Neural crest cell (in vitro differentiated cells): ENCODE measurements at regions not wholly inside any gene's neighbourhood (a gene's known extent, or its start where the extent isn't known, plus 50 kb on each side); places are given as distances from the start of the nearest gene placed in this dataset.

Source experiments
- DNase-seq: peaks from one replicate; pipeline ENCODE4 v3.0.0; 2021; ENCODE audit warnings: low read depth, mixed read lengths, low spot score
- H3K27ac Mint-ChIP-seq: one replicate; pipeline ENCODE4 v1.8.0; 2021; ENCODE audit warnings: mild to moderate bottlenecking, mixed read lengths; ENCODE audit not compliant: unreplicated experiment
- H3K27me3 Mint-ChIP-seq: 2 replicates; pipeline ENCODE4 v1.8.0; 2021; ENCODE audit warnings: low read depth, mild to moderate bottlenecking, mixed read lengths
- H3K36me3 Mint-ChIP-seq: 2 replicates; pipeline ENCODE4 v1.8.0; 2021; ENCODE audit warnings: low read depth, mild to moderate bottlenecking, mixed read lengths
- H3K4me1 Mint-ChIP-seq: 2 replicates; pipeline ENCODE4 v1.8.0; 2021; ENCODE audit warnings: mixed read lengths
- H3K4me3 Mint-ChIP-seq: one replicate; pipeline ENCODE4 v1.8.0; 2021; ENCODE audit warnings: mild to moderate bottlenecking, mixed read lengths
- H3K9me3 Mint-ChIP-seq: 2 replicates; pipeline ENCODE4 v1.8.0; 2021; ENCODE audit warnings: mixed read lengths
- TF ChIP-seq, protein P1 (sequence below): fragments of 200-600 bp; sonication (generic); conservative IDR thresholded peaks from 2 replicates; pipeline ENCODE4 v1.5.0; 2021; ENCODE audit warnings: antibody characterized with exemption, mild to moderate bottlenecking

DNA sequence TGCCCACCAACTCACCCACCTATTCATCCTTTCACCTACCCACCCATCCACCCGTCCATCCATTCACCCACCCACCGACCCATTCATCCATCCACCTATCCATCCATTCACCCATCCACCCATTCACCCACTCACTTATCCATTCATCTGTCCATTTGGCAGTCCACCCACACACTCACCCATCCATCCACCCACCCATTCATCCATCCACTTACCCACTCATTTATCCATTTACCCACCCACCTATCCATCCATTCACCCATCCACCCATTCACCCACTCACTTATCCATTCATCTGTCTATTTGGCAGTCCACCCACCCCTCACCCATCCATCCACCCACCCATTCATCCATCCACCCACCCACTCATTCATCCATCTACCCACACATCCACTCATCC lies 278.1 kb upstream of the IRX4 start:
- no peaks in the 10 kb centered on the region for H3K36me3 Mint-ChIP-seq
- peaks cover 3% of the 10 kb centered on the region for H3K27me3 Mint-ChIP-seq
- no peak overlapping the region for H3K4me3 Mint-ChIP-seq
- peaks cover 3% of the 10 kb centered on the region for H3K9me3 Mint-ChIP-seq
- H3K27ac Mint-ChIP-seq, result no peak overlapping the region
- TF ChIP-seq, protein P1, sequence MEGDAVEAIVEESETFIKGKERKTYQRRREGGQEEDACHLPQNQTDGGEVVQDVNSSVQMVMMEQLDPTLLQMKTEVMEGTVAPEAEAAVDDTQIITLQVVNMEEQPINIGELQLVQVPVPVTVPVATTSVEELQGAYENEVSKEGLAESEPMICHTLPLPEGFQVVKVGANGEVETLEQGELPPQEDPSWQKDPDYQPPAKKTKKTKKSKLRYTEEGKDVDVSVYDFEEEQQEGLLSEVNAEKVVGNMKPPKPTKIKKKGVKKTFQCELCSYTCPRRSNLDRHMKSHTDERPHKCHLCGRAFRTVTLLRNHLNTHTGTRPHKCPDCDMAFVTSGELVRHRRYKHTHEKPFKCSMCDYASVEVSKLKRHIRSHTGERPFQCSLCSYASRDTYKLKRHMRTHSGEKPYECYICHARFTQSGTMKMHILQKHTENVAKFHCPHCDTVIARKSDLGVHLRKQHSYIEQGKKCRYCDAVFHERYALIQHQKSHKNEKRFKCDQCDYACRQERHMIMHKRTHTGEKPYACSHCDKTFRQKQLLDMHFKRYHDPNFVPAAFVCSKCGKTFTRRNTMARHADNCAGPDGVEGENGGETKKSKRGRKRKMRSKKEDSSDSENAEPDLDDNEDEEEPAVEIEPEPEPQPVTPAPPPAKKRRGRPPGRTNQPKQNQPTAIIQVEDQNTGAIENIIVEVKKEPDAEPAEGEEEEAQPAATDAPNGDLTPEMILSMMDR, result no peak
- H3K4me1 Mint-ChIP-seq, result peaks cover 13% of the 10 kb centered on the region
- DNase-seq, result no peak

DNA sequence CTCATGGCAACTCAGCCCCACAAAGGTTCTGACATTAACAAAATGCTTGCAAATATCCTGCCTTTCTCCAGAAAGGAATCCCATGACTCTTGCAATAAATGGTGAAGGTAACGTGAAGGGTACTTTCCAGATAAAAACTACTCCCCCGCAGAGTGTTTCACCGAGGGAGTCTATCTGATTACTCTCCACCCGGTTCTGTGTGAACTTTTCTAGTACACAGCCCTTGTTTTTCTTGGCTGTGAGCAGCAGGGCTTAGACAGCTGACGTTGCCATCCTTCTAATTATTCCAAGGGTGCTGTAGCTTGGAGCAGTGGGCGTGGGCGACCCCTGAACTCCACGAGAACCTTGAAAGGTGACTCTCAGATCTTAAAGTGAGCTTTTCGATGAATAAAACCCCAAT lies 276.0 kb upstream of the IRX4 start:
- Mint-ChIP-seq H3K9me3 (peaks cover 3% of the 10 kb centered on the region), H3K27ac (no peak overlapping the region), H3K36me3 (no peaks in the 10 kb centered on the region), H3K4me3 (no peak overlapping the region), H3K4me1 (no peaks in the 10 kb centered on the region), H3K27me3 (peaks cover 3% of the 10 kb centered on the region)
- DNase-seq, result no peak
- TF ChIP-seq, protein P1, result no peak

DNA sequence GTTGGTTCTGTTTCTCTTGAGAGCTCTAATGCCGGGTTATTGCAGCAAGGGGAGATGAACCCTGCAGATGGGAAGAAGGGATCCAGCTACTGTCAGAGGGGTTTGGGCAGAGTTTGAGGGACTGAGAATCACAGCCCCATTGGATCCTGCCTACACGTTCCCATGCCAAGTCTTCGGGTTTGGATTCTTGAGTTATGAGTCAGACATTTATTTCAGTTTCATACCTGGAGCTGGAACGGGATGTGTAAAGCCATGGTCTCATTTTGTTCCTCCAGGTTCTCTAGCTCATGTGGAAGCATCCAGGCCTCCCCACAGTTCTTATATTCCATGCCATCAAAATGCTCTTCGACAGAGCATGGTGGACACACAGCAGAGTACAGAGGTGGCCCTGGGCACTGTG lies 275.4 kb upstream of the IRX4 start:
- TF ChIP-seq, protein P1, result no peak
- peaks cover 3% of the 10 kb centered on the region for H3K27me3 Mint-ChIP-seq
- DNase-seq, result no peak
- no peaks in the 10 kb centered on the region for H3K36me3 Mint-ChIP-seq
- H3K4me1 Mint-ChIP-seq, result no peaks in the 10 kb centered on the region
- no peak overlapping the region for H3K27ac Mint-ChIP-seq
- no peak overlapping the region for H3K4me3 Mint-ChIP-seq
- H3K9me3 Mint-ChIP-seq, result peaks cover 3% of the 10 kb centered on the region

DNA sequence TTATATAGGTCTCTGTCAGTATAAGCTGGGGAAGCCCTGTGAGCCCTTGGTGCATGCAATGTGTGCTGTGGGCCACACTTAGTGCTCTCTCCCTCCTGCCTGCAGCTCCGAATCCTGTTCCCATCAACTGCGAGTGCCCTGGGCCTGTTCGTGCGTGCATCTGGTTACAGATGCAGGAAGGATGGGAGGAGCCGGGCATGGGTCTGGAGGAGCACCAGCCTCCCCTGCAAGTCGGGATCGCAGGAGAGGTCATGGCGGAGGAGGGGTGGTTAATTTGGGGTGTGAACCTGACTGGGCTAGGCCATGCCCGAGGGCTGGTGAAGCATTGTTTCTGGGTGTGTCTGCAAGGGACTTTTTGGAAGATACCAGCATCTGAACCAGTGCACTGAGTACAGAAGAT lies 274.6 kb upstream of the IRX4 start:
- TF ChIP-seq, protein P1, result no peak
- H3K27ac Mint-ChIP-seq, result no peak overlapping the region
- H3K27me3 Mint-ChIP-seq, result no peaks in the 10 kb centered on the region
- H3K4me3 Mint-ChIP-seq, result no peak overlapping the region
- no peaks in the 10 kb centered on the region for H3K36me3 Mint-ChIP-seq
- no peak for DNase-seq
- H3K4me1 Mint-ChIP-seq, result no peaks in the 10 kb centered on the region
- peaks cover 3% of the 10 kb centered on the region for H3K9me3 Mint-ChIP-seq

DNA sequence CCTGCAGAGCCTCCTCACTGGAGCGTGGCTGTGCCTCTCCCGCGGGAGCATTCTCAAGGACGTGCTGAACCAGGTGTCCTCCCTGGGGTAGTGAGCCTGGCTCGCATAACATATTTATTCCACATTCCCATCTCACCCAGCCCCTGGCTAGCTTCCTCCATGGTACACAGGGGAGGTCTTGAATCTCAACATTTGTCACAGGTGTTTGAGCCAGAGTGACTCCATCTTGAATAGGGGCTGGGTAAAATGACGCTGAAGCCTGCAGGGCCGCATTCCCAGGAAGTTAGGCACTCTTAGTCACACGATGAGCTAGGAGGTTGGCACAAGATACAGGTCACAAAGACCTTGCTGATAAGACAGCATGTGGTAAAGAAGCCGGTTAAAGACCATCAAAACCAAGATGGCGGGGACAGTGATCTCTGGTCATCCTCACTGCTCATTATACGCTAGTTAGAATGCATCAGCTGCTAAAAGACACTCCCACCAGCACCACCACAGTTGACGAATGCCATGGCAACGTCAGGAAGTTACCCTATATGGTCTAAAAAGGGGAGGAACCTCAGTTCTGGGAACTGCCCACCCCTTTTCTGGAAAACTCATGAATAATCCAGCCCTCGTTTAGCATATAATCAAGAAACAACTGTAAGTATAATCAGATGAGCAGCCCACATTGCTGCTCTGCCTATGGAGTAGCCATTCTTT lies 273.8 kb upstream of the IRX4 start:
- H3K4me3 Mint-ChIP-seq, result no peak overlapping the region
- no peaks in the 10 kb centered on the region for H3K36me3 Mint-ChIP-seq
- peaks cover 1% of the 10 kb centered on the region for H3K27me3 Mint-ChIP-seq
- no peaks in the 10 kb centered on the region for H3K4me1 Mint-ChIP-seq
- DNase-seq, result no peak
- peaks cover 2% of the 10 kb centered on the region for H3K9me3 Mint-ChIP-seq
- TF ChIP-seq, protein P1, result no peak
- no peak overlapping the region for H3K27ac Mint-ChIP-seq
